DOHH2 (cell line): ENCODE measurements at regions not wholly inside any gene's neighbourhood (a gene's known extent, or its start where the extent isn't known, plus 50 kb on each side); places are given as distances from the start of the nearest gene placed in this dataset.

Experiments
- H3F3A ChIP-seq: fragments of 200-600 bp; sonication (generic), shearing (Covaris generic); 2 replicates; pipeline ENCODE4 v1.6.0; 2016; ENCODE audit warnings: antibody characterized with exemption, mild to moderate bottlenecking; ENCODE audit not compliant: control insufficient read depth, insufficient read depth
- H3K27ac ChIP-seq: fragments of 200-600 bp; sonication (generic); 2 replicates; pipeline ENCODE4 v1.5.1; 2014; ENCODE audit warnings: low read depth, mild to moderate bottlenecking, low read length, moderate library complexity
- H3K27me3 ChIP-seq: fragments of 200-600 bp; sonication (generic); 2 replicates; pipeline ENCODE4 v1.6.1; 2014; ENCODE audit warnings: mild to moderate bottlenecking, low read length, mixed read lengths; ENCODE audit not compliant: control insufficient read depth
- H3K36me3 ChIP-seq: fragments of 200-600 bp; sonication (generic); 2 replicates; pipeline ENCODE4 v1.6.1; 2014; ENCODE audit warnings: mild to moderate bottlenecking, low read length, moderate library complexity, mixed read lengths; ENCODE audit not compliant: control insufficient read depth
- H3K4me1 ChIP-seq: fragments of 200-600 bp; sonication (generic); 2 replicates; pipeline ENCODE4 v1.6.1; 2014; ENCODE audit warnings: mild to moderate bottlenecking, low read length, mixed read lengths; ENCODE audit not compliant: control insufficient read depth
- H3K4me2 ChIP-seq: fragments of 200-600 bp; sonication (generic); 2 replicates; pipeline ENCODE4 v1.6.0; 2014; ENCODE audit warnings: mild to moderate bottlenecking, low read length, moderate library complexity
- H3K4me3 ChIP-seq: fragments of 200-600 bp; sonication (generic); 2 replicates; pipeline ENCODE4 v1.5.1; 2014; ENCODE audit warnings: mild to moderate bottlenecking, low read length, mixed read lengths
- H3K79me2 ChIP-seq: fragments of 200-600 bp; sonication (generic); 2 replicates; pipeline ENCODE4 v1.6.1; 2014; ENCODE audit warnings: mild to moderate bottlenecking, low read length, mixed read lengths; ENCODE audit not compliant: control insufficient read depth
- H3K9me2 ChIP-seq: fragments of 200-600 bp; sonication (generic); replicated peaks from 2 replicates; pipeline ENCODE4 v1.6.1; 2014; ENCODE audit warnings: mild to moderate bottlenecking, low read length, mixed read lengths; ENCODE audit not compliant: control insufficient read depth
- H3K9me3 ChIP-seq: fragments of 200-600 bp; sonication (generic); 2 replicates; pipeline ENCODE4 v1.6.1; 2014; ENCODE audit warnings: antibody characterized with exemption, low read length, mixed read lengths; ENCODE audit not compliant: control insufficient read depth, insufficient read depth
- H4K20me1 ChIP-seq: fragments of 200-600 bp; sonication (generic); 2 replicates; pipeline ENCODE4 v1.6.0; 2014; ENCODE audit warnings: low read depth, mild to moderate bottlenecking, antibody characterized with exemption, low read length, moderate library complexity; ENCODE audit not compliant: control insufficient read depth, insufficient read depth
- CTCF ChIP-seq: fragments of 200-600 bp; sonication (generic); IDR thresholded peaks from one replicate; pipeline ENCODE4 v1.5.1; 2014; ENCODE audit warnings: antibody characterized with exemption, mild to moderate bottlenecking, low read depth, low read length; ENCODE audit not compliant: poor library complexity, severe bottlenecking
- EZH2phosphoT487 ChIP-seq: fragments of 200-600 bp; sonication (generic); IDR thresholded peaks from 2 replicates; pipeline ENCODE4 v1.6.1; 2017; ENCODE audit warnings: borderline replicate concordance, mild to moderate bottlenecking, antibody characterized with exemption, low read length, moderate library complexity, mixed read lengths

- Histone ChIP-seq H3K4me1 (no peaks in the 10 kb centered on the region), H3K27ac (no peak overlapping the region), H3K9me3 (no peaks in the 10 kb centered on the region; the same call in 1 of the 2 replicates), H3K9me2 (no peaks in the 10 kb centered on the region), H3F3A (no peaks in the 10 kb centered on the region), H4K20me1 (no peaks in the 10 kb centered on the region), H3K4me2 (no peak overlapping the region), H3K27me3 (peaks cover 10% of the 10 kb centered on the region), H3K4me3 (no peak overlapping the region), H3K36me3 (no peaks in the 10 kb centered on the region), H3K79me2 (no peaks in the 10 kb centered on the region)
- TF ChIP-seq CTCF (no peak), EZH2phosphoT487 (no peak)
These were observed 102.8 kb upstream of the CERS6 start for GRCh38 chr2:168353251-168353650.

- no peaks in the 10 kb centered on the region for H3K4me1 ChIP-seq
- H3F3A ChIP-seq = no peaks in the 10 kb centered on the region
- no peaks in the 10 kb centered on the region for H3K9me2 ChIP-seq
- peaks cover 9% of the 10 kb centered on the region for H3K27me3 ChIP-seq
- no peak overlapping the region for H3K4me3 ChIP-seq
- H3K79me2 ChIP-seq = no peaks in the 10 kb centered on the region
- no peaks in the 10 kb centered on the region; the same call in 1 of the 2 replicates for H3K9me3 ChIP-seq
- H3K4me2 ChIP-seq = no peak overlapping the region
- H3K36me3 ChIP-seq = no peaks in the 10 kb centered on the region
- no peaks in the 10 kb centered on the region for H4K20me1 ChIP-seq
- H3K27ac ChIP-seq = no peak overlapping the region
- TF ChIP-seq EZH2phosphoT487 (no peak), CTCF (no peak)
These were observed 101.6 kb upstream of the CERS6 start for GRCh38 chr2:168354499-168354898.

GRCh38 chr2:168355121-168355520 is 101.0 kb upstream of the CERS6 start:
- Histone ChIP-seq H3K4me1 (no peaks in the 10 kb centered on the region), H3K4me2 (no peak overlapping the region), H3K9me3 (no peaks in the 10 kb centered on the region; the same call in 1 of the 2 replicates), H3K36me3 (no peaks in the 10 kb centered on the region), H4K20me1 (no peaks in the 10 kb centered on the region), H3F3A (no peaks in the 10 kb centered on the region), H3K27ac (no peak overlapping the region), H3K4me3 (no peak overlapping the region), H3K9me2 (no peaks in the 10 kb centered on the region), H3K27me3 (peaks cover 3% of the 10 kb centered on the region; the same call in 1 of the 2 replicates), H3K79me2 (no peaks in the 10 kb centered on the region)
- TF ChIP-seq EZH2phosphoT487 (no peak), CTCF (no peak)
